SK-N-SH (cell line): ENCODE measurements at regions not wholly inside any gene's neighbourhood (a gene's known extent, or its start where the extent isn't known, plus 50 kb on each side); places are given as distances from the start of the nearest gene placed in this dataset.

ENCODE experiments used
- CTCF ChIP-seq: fragments of 200-600 bp; sonication (generic); IDR thresholded peaks from 2 replicates; pipeline ENCODE4 v1.6.1; 2017; ENCODE audit warnings: antibody characterized with exemption, mild to moderate bottlenecking, moderate library complexity
- EP300 ChIP-seq, 2 experiments: IDR thresholded peaks; 2 replicates each; pipeline versions ENCODE4 v1.4.0 to v1.6.1; 2012; ENCODE audit warnings: borderline replicate concordance in 1 of 2, low read depth in 1 of 2, low read length in 1 of 2
- FOXJ3 ChIP-seq: sonication (generic); formaldehyde crosslinking; IDR thresholded peaks from 2 replicates; pipeline ENCODE4 v1.5.1; 2020; ENCODE audit warnings: mild to moderate bottlenecking, missing genetic modification reagents
- FOXM1 ChIP-seq: IDR thresholded peaks from 2 replicates; pipeline ENCODE4 v1.4.0; 2012; ENCODE audit warnings: low read depth, mild to moderate bottlenecking
- GABPA ChIP-seq: IDR thresholded peaks from 2 replicates; pipeline ENCODE4 v1.4.0; 2012; ENCODE audit warnings: low read depth, mild to moderate bottlenecking
- GATA2 ChIP-seq: sonication (generic); formaldehyde crosslinking; IDR thresholded peaks from 2 replicates; pipeline ENCODE4 v1.5.0; 2020; ENCODE audit warnings: mild to moderate bottlenecking, missing genetic modification reagents
- JUND ChIP-seq: IDR thresholded peaks from 2 replicates; pipeline ENCODE4 v1.4.0; 2012
- MXI1 ChIP-seq: IDR thresholded peaks from 2 replicates; pipeline ENCODE4 v1.6.1; 2012; ENCODE audit warnings: mild to moderate bottlenecking, low read depth, low read length, improper control_type of control experiment
- PBX3 ChIP-seq: IDR thresholded peaks from 2 replicates; pipeline ENCODE4; 2012
- POLR2AphosphoS5 ChIP-seq: IDR thresholded peaks from 2 replicates; pipeline ENCODE4 v1.6.1; 2012; ENCODE audit warnings: low read depth, low read length
- REST ChIP-seq: IDR thresholded peaks from 2 replicates; pipeline ENCODE4 v1.6.1; 2012; ENCODE audit warnings: mild to moderate bottlenecking, low read depth, low read length, moderate library complexity
- RFX5 ChIP-seq: IDR thresholded peaks from 2 replicates; pipeline ENCODE4 v1.6.1; 2012; ENCODE audit warnings: mild to moderate bottlenecking, improper control_type of control experiment, low read length
- TAF1 ChIP-seq: IDR thresholded peaks from 2 replicates; pipeline ENCODE4 v1.6.1; 2012; ENCODE audit warnings: low read depth, mild to moderate bottlenecking, low read length, moderate library complexity, borderline replicate concordance
- ZBTB33 ChIP-seq: IDR thresholded peaks from 2 replicates; pipeline ENCODE4 v1.4.0; 2012; ENCODE audit warnings: low read depth, borderline replicate concordance

- no peak for TF ChIP-seq FOXM1
- no peak for TF ChIP-seq REST
- no peak for TF ChIP-seq ZBTB33
- TF ChIP-seq GATA2 (CRISPR knock-in tag): no peak
- TF ChIP-seq EP300 (IDR thresholded peaks at IDR 0.05; ENCODE audit: borderline replicate concordance in 1 of 2, low read depth in 1 of 2, low read length in 1 of 2): no peak
- no peak for TF ChIP-seq RFX5
- no peak for TF ChIP-seq CTCF
- no peak for TF ChIP-seq MXI1
- no peak for TF ChIP-seq PBX3
- TF ChIP-seq GABPA: no peak
- TF ChIP-seq JUND: no peak
- no peak for TF ChIP-seq POLR2AphosphoS5
- TF ChIP-seq FOXJ3: no peak
- TF ChIP-seq TAF1: no peak
Observed at GRCh38 chr2:41741951-41742595, 305.7 kb upstream of the PKDCC start.
